ENCODE measurements at regions not wholly inside any gene's neighbourhood (a gene's known extent, or its start where the extent isn't known, plus 50 kb on each side); places are given as distances from the start of the nearest gene placed in this dataset.

- no peak for DNase-seq
These were observed 182.2 kb upstream of the GSC start for GRCh38 chr14:94952097-94952496.

- peak; percentile 4 for DNase-seq
These were observed 176.3 kb upstream of the GSC start for GRCh38 chr14:94946244-94946643.

DNA sequence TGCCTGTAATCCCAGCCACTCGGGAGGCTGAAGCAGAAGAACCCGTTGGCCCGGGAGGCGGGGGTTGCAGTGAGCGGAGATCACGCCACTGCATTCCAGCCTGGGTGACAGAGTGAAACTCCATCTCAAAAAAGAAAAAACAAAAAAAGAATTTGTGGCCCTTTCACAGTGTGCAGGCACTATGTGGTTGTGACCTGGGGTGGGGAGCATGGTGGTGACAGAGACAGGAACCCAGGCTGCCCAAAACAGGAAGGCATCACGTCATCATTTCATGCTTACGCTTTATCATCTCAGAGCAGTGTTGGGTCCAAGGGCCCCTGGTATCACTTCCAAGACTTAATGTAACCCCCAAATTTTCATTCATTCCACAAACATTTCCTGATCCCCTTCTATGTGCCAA, 175.7 kb upstream of the GSC start:
- no peak for DNase-seq

DNA sequence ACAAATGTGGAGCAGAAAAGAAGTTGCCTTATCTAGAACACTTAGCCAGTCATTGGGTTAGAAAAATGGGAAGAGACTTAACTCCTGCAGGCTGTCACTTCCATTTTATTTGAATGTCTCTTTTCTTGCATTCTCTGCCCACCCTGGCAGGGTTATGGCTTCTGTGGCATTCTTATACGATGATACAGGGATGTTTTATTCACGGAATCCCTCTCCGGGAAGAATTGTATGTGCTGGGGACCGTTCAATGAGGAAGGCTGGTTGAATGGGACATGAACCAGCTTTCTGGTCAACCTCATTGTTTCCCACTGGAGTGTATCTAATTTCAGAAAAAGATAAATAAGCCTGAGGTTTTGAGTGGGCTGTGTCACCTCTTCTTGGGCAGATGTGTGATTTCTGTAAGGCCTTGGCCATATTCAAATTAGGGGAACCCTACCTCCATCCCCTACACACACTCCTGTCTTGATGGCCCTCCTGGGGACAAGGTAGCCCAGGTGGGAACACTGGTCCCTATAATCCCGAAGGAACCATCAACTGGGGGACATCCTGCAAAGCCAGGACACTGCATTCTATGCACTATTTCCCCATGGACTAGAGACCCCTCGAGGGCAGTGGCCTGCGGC, 174.8 kb upstream of the GSC start:
- DNase-seq: no peak

DNA sequence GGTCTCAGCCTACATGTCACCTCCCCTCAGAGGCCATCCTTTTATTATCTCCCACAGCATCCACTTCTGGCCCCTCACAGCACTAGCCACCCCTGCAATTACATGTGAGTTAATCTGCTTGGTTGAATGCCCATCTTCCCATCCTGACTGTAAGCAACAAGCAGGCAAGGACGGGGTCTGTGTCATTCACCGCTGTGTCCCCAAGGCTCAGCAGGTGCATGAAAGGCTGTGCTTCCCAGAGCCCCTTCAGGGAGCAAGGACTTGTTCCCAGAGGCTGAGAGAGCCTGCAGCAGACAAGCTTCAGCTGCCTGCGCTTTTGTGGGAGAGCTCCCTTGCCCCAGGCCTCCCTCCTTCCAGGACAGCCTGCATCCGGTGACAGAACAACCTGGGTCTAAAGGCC, 172.7 kb upstream of the GSC start:
- DNase-seq: no peak

DNA sequence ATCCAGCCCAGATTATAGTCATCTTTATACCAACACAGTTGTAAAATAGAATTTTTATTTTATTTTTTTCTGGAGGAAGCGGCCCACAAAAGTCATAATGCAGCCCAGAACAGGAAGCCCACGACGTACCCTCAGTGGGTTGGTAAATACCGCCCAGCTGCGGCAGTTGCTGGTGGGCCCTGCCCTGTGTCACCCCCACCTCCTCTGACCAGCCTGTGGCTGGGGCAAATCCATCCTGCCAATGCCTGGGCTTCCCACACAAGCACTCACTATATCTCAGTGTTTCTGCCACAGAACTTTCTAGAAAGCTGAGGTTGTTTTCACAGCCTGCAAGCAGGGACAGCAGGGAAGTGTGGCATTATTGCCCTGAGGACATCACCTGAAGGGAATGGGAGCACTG, 171.4 kb upstream of the GSC start:
- DNase-seq: no peak

- DNase-seq: no peak
These were observed 170.5 kb upstream of the GSC start for GRCh38 chr14:94940263-94940993.

DNA sequence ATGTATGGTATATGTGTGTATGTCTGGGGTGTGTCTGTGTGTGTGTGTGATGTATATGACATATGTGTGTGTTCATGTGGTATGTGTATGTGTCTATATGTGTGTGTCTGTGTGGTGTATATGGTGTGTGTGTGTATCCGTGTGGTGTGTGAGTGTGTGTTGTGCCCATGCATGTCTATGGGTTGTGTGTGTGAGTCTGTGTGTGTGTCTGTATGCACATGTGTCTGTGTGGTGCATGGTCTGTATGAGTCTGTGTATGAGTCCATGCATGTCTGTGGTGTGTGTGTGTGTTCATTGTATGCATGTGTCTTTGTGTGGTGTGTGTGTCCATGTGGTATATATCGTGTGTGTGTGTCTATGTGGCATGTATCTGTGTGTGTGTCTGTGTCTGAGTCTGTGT, 168.1 kb upstream of the GSC start:
- no peak for DNase-seq

- DNase-seq: no peak
These were observed 167.2 kb upstream of the GSC start for GRCh38 chr14:94936901-94937685.

GRCh38 chr14:94936401-94936892, 166.5 kb upstream of the GSC start:
- DNase-seq: no peak

DNA sequence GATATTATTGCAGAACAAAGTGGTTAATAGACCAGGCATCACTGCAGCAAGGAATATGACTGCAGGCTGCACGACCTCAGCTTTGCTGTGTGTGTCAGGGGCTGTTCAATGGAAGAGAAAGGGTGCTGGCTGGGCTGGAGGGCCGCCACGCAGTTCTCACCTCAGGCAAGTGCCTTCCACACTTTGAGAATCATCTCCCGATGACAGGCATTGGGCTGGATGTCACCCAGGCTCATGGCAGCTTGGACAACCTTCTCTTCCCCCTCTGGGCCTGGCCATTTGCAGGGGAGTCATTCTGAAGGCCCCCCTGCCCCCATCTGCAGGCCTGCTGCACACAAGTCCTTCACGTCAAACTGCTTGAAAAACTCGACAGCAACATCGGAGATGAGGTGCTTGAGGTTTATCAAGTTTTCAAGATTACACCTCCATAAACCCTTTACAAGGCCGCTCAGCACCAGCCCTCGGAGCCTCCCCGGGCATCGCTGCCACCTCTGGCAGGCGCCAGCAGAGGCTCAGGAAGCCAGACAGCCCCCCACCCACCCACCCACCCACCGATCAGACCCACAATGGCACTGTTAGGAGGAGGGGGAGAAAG, 165.9 kb upstream of the GSC start:
- no peak for DNase-seq

DNA sequence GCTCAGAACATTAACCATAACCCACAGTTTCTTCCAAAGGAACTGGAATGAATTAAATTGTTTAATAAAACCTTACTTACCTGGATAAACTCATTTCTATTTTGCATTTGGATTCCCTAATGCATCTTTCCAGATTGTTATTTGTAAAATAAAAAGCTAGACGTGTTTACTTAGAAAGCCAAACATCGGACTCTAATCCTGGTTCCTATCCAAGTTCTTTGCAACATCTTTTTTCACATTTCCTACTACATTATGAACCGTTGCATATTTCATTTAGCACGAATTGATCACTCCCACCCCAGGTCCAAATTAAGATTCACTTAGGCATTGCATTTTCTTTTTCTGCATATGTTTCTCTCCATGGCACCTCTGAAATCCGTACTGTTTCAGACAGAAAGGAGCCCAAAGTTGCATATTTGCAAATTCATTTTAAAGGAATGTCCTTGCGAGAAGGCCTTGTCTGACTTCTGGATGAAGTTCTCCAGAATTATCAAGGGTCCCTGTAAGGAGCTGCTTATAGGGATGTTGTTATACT, 164.4 kb upstream of the GSC start:
- no peak for DNase-seq

- no peak for DNase-seq
These were observed 163.6 kb upstream of the GSC start for GRCh38 chr14:94933486-94933885.

DNA sequence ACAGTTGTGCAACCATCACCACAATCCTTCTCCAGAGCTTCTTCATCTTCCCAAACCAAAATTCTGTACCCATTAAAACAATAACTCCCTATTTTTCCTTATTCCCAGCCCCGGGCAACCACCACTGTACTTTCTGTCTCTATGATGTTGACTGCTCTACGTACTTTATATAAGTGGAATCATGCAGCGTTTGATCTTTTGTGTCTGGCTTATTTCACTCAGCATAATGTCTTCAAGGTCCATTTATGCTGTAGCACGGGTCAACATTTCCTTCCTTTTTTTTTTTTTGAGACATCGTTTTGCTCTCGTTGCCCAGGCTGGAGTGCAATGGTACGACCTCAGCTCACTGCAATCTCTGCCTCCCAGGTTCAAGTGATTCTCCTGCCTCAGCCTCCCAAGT, 162.7 kb upstream of the GSC start:
- DNase-seq: no peak

DNA sequence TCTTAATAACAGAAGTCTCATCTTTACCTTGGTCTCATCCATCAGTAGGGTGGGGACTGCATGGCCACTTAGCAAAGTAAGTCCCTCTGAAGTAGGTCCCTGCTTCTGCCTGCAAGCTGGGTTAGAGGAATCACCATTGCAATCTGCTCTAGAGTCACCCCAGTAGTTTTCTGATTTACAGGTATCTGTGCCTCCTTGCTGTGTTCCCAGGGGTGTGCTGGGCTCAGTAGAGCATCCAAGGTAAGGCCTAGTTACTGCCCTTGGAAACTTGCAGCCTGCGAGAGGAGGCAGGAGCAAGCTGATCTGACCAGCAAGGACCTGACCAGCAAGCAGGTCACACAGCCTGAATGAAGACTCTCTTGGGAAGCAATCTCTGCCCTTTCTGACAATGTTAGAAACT, 160.8 kb upstream of the GSC start:
- DNase-seq: no peak

DNA sequence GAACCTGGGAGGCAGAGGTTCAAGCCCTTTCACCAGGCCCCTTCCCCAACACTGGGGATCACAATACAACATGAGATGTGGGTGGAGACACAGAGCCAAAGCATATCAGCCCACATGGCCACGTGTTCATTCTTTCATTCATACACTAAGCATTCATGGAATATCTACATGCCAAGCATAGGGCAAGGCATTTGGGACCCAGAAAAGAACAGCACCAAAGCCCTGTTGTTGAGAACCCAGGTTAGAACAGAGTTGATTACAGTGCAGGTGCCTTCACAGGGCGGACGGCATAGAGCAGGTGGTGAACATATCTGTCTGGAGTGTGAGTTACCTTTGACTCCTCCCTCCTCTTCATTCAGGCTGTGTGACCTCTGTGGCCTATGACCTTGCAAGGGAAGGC, 159.4 kb upstream of the GSC start:
- DNase-seq: no peak

DNA sequence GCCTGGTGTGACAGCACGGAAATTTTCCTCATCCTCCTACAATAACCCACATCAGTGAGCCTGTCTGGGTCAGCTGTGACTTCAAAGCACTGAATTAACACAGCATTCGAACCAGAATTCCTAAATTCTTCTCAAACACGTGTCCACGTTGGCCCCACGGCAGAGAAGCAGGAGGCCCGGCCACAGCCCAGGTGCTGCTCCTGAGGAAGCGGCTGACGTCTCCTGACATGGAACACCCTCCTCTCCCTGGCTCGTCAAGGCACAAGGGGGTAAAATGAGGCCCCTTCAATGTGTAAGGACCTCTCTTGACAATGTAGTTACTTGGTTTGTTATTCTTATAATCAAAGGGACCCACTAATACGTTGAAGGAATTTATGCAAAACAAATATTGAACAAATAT, 156.3 kb upstream of the GSC start:
- no peak for DNase-seq

GRCh38 chr14:94925416-94926173, 155.7 kb upstream of the GSC start:
- DNase-seq: no peak

GRCh38 chr14:94924189-94924588, 154.3 kb upstream of the GSC start:
- no peak for DNase-seq

DNA sequence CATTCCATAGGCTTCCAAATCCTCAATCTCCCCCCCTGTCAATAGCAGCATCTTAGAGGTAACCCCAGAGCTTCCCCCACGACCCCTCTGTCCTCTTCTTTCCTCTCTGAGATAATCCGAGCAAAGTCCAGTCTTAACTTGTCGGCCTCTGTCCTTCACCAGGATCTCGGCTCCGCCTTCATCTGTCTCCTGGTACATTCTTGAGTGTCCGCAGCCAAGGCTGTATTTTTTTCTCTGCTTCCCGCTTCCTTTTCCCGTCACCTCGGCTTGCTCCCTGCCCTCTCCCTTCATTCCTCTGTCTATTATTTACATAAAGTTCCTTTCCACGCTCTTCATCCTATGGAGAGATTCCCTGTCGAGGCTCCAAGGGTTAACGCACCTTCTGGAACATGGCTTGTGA, 153.9 kb upstream of the GSC start:
- no peak for DNase-seq

- DNase-seq: no peak
These were observed 152.8 kb upstream of the GSC start for GRCh38 chr14:94922595-94923239.
